ENCODE measurements at regions not wholly inside any gene's neighbourhood (a gene's known extent, or its start where the extent isn't known, plus 50 kb on each side); places are given as distances from the start of the nearest gene placed in this dataset.
"Not testable (repeated sequence)": the region's sequence is repeated elsewhere in the genome, so short reads cannot be mapped to it uniquely, and the experiment has no call there.

- no peak for DNase-seq
- Histone ChIP-seq H3K4me3 (no peak overlapping the region), H3K27me3 (no peaks in the 10 kb centered on the region), H3K9me3 (no peaks in the 10 kb centered on the region), H3K36me3 (no peaks in the 10 kb centered on the region)
Observed at GRCh38 chr11:128055576-128056217, 531.7 kb downstream of the ETS1 start.

- no peaks in the 10 kb centered on the region for H3K9me3 ChIP-seq
- no peaks in the 10 kb centered on the region for H3K36me3 ChIP-seq
- peak; percentile 56 for DNase-seq
- H3K4me3 ChIP-seq = no peak overlapping the region
- H3K27me3 ChIP-seq = no peaks in the 10 kb centered on the region
Observed at GRCh38 chr11:128053981-128054931, 533.1 kb downstream of the ETS1 start.

- H3K27me3 ChIP-seq = no peaks in the 10 kb centered on the region
- H3K4me3 ChIP-seq = no peak overlapping the region
- H3K9me3 ChIP-seq = no peaks in the 10 kb centered on the region
Observed at GRCh38 chr11:128052912-128053641, 534.3 kb downstream of the ETS1 start.

GRCh38 chr11:128048121-128048520 is 539.2 kb downstream of the ETS1 start:
- Histone ChIP-seq H3K36me3 (no peaks in the 10 kb centered on the region), H3K27me3 (no peaks in the 10 kb centered on the region), H3K4me3 (no peak overlapping the region), H3K9me3 (no peaks in the 10 kb centered on the region)
- no peak for DNase-seq

More at GRCh38 chr11:128052912-128053641, 534.3 kb downstream of the ETS1 start:
- peak; percentile 26 for DNase-seq
- no peaks in the 10 kb centered on the region for H3K36me3 ChIP-seq

- no peaks in the 10 kb centered on the region for H3K9me3 ChIP-seq
- no peak for DNase-seq
- no peaks in the 10 kb centered on the region for H3K36me3 ChIP-seq
- H3K27me3 ChIP-seq = no peaks in the 10 kb centered on the region
- H3K4me3 ChIP-seq = no peak overlapping the region
Observed at GRCh38 chr11:128047026-128047425, 540.3 kb downstream of the ETS1 start.

GRCh38 chr11:128046213-128046612 is 541.1 kb downstream of the ETS1 start:
- Histone ChIP-seq H3K27me3 (no peaks in the 10 kb centered on the region), H3K36me3 (no peaks in the 10 kb centered on the region), H3K4me3 (no peak overlapping the region), H3K9me3 (no peaks in the 10 kb centered on the region)
- DNase-seq = no peak

- Histone ChIP-seq H3K4me3 (no peak overlapping the region), H3K9me3 (no peaks in the 10 kb centered on the region), H3K27me3 (no peaks in the 10 kb centered on the region), H3K36me3 (no peaks in the 10 kb centered on the region)
- no peak for DNase-seq
Observed at GRCh38 chr11:128045094-128045725, 542.1 kb downstream of the ETS1 start.

- Histone ChIP-seq H3K27me3 (no peaks in the 10 kb centered on the region), H3K9me3 (no peaks in the 10 kb centered on the region), H3K4me3 (no peak overlapping the region), H3K36me3 (no peaks in the 10 kb centered on the region)
- DNase-seq = no peak
Observed at GRCh38 chr11:128042290-128042751, 545.0 kb downstream of the ETS1 start.

GRCh38 chr11:128040603-128041002 is 546.8 kb downstream of the ETS1 start:
- H3K4me3 ChIP-seq = no peak overlapping the region
- DNase-seq = no peak
- no peaks in the 10 kb centered on the region for H3K36me3 ChIP-seq
- H3K9me3 ChIP-seq = no peaks in the 10 kb centered on the region
- H3K27me3 ChIP-seq = no peaks in the 10 kb centered on the region

- no peaks in the 10 kb centered on the region for H3K9me3 ChIP-seq
- no peaks in the 10 kb centered on the region for H3K27me3 ChIP-seq
- peak; percentile 93 for DNase-seq
- H3K4me3 ChIP-seq = no peak overlapping the region
- H3K36me3 ChIP-seq = no peaks in the 10 kb centered on the region
Observed at GRCh38 chr11:128039140-128040021, 548.0 kb downstream of the ETS1 start.

GRCh38 chr11:128036556-128037093 is 550.7 kb downstream of the ETS1 start:
- Histone ChIP-seq H3K9me3 (no peaks in the 10 kb centered on the region), H3K36me3 (no peaks in the 10 kb centered on the region), H3K27me3 (no peaks in the 10 kb centered on the region), H3K4me3 (no peak overlapping the region)
- no peak for DNase-seq

- no peak for DNase-seq
- Histone ChIP-seq H3K4me3 (no peak overlapping the region), H3K27me3 (no peaks in the 10 kb centered on the region), H3K36me3 (no peaks in the 10 kb centered on the region), H3K9me3 (no peaks in the 10 kb centered on the region)
Observed at GRCh38 chr11:128036006-128036405, 551.4 kb downstream of the ETS1 start.

- not testable (repeated sequence) for H3K36me3 ChIP-seq, H3K4me3 ChIP-seq, H3K27me3 ChIP-seq, H3K9me3 ChIP-seq
- DNase-seq = peak; percentile 42
Observed at GRCh38 chr11:128031538-128032134, 555.7 kb downstream of the ETS1 start.

GRCh38 chr11:128029219-128029722 is 558.1 kb downstream of the ETS1 start:
- no peak overlapping the region for H3K4me3 ChIP-seq
- DNase-seq = no peak
- H3K9me3 ChIP-seq = peaks cover 9% of the 10 kb centered on the region
- no peaks in the 10 kb centered on the region for H3K36me3 ChIP-seq
- no peaks in the 10 kb centered on the region for H3K27me3 ChIP-seq

GRCh38 chr11:128026596-128026995 is 560.8 kb downstream of the ETS1 start:
- Histone ChIP-seq H3K27me3 (no peaks in the 10 kb centered on the region), H3K4me3 (no peak overlapping the region), H3K9me3 (peaks cover 9% of the 10 kb centered on the region), H3K36me3 (no peaks in the 10 kb centered on the region)
- peak; percentile 90 for DNase-seq

All from MG63 (cell line).